ENCODE measurements at regions not wholly inside any gene's neighbourhood (a gene's known extent, or its start where the extent isn't known, plus 50 kb on each side); places are given as distances from the start of the nearest gene placed in this dataset.

- DNase-seq: no peak
Observed at GRCh38 chr16:6918646-6919045, 414.0 kb upstream of the RBFOX1 start.

GRCh38 chr16:6916946-6917345 is 415.7 kb upstream of the RBFOX1 start:
- no peak for DNase-seq

GRCh38 chr16:6913566-6913965 is 419.1 kb upstream of the RBFOX1 start:
- DNase-seq: no peak

- no peak for DNase-seq
Observed at GRCh38 chr16:6910301-6910700, 422.3 kb upstream of the RBFOX1 start.

- no peak for DNase-seq
Observed at GRCh38 chr16:6905601-6906000, 427.0 kb upstream of the RBFOX1 start.

- DNase-seq: no peak
Observed at GRCh38 chr16:6903671-6904070, 429.0 kb upstream of the RBFOX1 start.

GRCh38 chr16:6898896-6899295 is 433.7 kb upstream of the RBFOX1 start:
- no peak for DNase-seq

- DNase-seq: no peak
Observed at GRCh38 chr16:6897876-6898485, 434.7 kb upstream of the RBFOX1 start.

- no peak for DNase-seq
Observed at GRCh38 chr16:6892966-6893365, 439.7 kb upstream of the RBFOX1 start.

- no peak for DNase-seq
Observed at GRCh38 chr16:6891496-6891895, 441.1 kb upstream of the RBFOX1 start.

GRCh38 chr16:6888531-6888930 is 444.1 kb upstream of the RBFOX1 start:
- no peak for DNase-seq

- DNase-seq: no peak
Observed at GRCh38 chr16:6884002-6884401, 448.6 kb upstream of the RBFOX1 start.

GRCh38 chr16:6880263-6880662 is 452.4 kb upstream of the RBFOX1 start:
- DNase-seq: no peak

- no peak for DNase-seq
Observed at GRCh38 chr16:6864671-6865070, 468.0 kb upstream of the RBFOX1 start.

GRCh38 chr16:6864244-6864643 is 468.4 kb upstream of the RBFOX1 start:
- no peak for DNase-seq

- no peak for DNase-seq
Observed at GRCh38 chr16:6863135-6863534, 469.5 kb upstream of the RBFOX1 start.

- DNase-seq: no peak
Observed at GRCh38 chr16:6861815-6862477, 470.7 kb upstream of the RBFOX1 start.

GRCh38 chr16:6861135-6861814 is 471.4 kb upstream of the RBFOX1 start:
- DNase-seq: no peak

- no peak for DNase-seq
Observed at GRCh38 chr16:6857575-6857974, 475.1 kb upstream of the RBFOX1 start.

GRCh38 chr16:6856578-6856977 is 476.1 kb upstream of the RBFOX1 start:
- no peak for DNase-seq

- DNase-seq: no peak
Observed at GRCh38 chr16:6853565-6853964, 479.1 kb upstream of the RBFOX1 start.

- no peak for DNase-seq
Observed at GRCh38 chr16:6852643-6853225, 479.9 kb upstream of the RBFOX1 start.

- DNase-seq: no peak
Observed at GRCh38 chr16:6846452-6846851, 486.2 kb upstream of the RBFOX1 start.

GRCh38 chr16:6841392-6841791 is 491.3 kb upstream of the RBFOX1 start:
- no peak for DNase-seq
